Coronary artery (tissue), 2 donors: ENCODE measurements at regions not wholly inside any gene's neighbourhood (a gene's known extent, or its start where the extent isn't known, plus 50 kb on each side); places are given as distances from the start of the nearest gene placed in this dataset.

Source experiments
- DNase-seq: peaks from one replicate; pipeline ENCODE4 v3.0.0-alpha.2; 2017; ENCODE audit warnings: low spot score
- H3K27ac ChIP-seq, 2 donors: fragments of 200-600 bp; sonication (generic); one replicate each; pipeline ENCODE4 v1.5.1; 2016 to 2019
- H3K4me3 ChIP-seq: fragments of 200-600 bp; sonication (generic); 2 replicates; pipeline ENCODE4 v1.5.1; 2016; ENCODE audit warnings: mild to moderate bottlenecking, moderate library complexity
- CTCF ChIP-seq: fragments of 200-600 bp; sonication (generic); IDR thresholded peaks from one replicate; pipeline ENCODE4 v1.5.1; 2019; ENCODE audit warnings: antibody characterized with exemption

- TF ChIP-seq CTCF: peak; percentile 73
- Histone ChIP-seq H3K27ac (no peak overlapping the region), H3K4me3 (no peak overlapping the region)
- no peak for DNase-seq
These were observed 77.7 kb upstream of the SELENOP start for GRCh38 chr5:42889311-42889933.

- Histone ChIP-seq H3K27ac (no peak overlapping the region), H3K4me3 (no peak overlapping the region)
- DNase-seq: no peak
- no peak for TF ChIP-seq CTCF
These were observed 77.1 kb upstream of the SELENOP start for GRCh38 chr5:42888771-42889170.

- H3K27ac ChIP-seq: no peak overlapping the region
- TF ChIP-seq CTCF: no peak
- DNase-seq: no peak
These were observed 75.9 kb upstream of the SELENOP start for GRCh38 chr5:42887575-42887974.

GRCh38 chr5:42887097-42887496 lies 75.4 kb upstream of the SELENOP start:
- Histone ChIP-seq H3K27ac (peak overlapping the region in 1 of 2 donors; percentile 49), H3K4me3 (no peak overlapping the region)
- no peak for TF ChIP-seq CTCF
- DNase-seq: no peak

More at GRCh38 chr5:42887575-42887974, 75.9 kb upstream of the SELENOP start:
- H3K4me3 ChIP-seq: no peak overlapping the region

GRCh38 chr5:42886635-42887034 lies 74.9 kb upstream of the SELENOP start:
- Histone ChIP-seq H3K4me3 (no peak overlapping the region), H3K27ac (no peak overlapping the region)
- no peak for DNase-seq
- no peak for TF ChIP-seq CTCF

GRCh38 chr5:42884326-42884725 lies 72.6 kb upstream of the SELENOP start:
- TF ChIP-seq CTCF: no peak
- Histone ChIP-seq H3K27ac (no peak overlapping the region), H3K4me3 (no peak overlapping the region)
- no peak for DNase-seq

GRCh38 chr5:42881416-42882117 lies 69.9 kb upstream of the SELENOP start:
- DNase-seq: no peak
- H3K4me3 ChIP-seq: no peak overlapping the region
- H3K27ac ChIP-seq: no peak overlapping the region
- no peak for TF ChIP-seq CTCF
